Astrocyte (in vitro differentiated cells and primary cell): ENCODE measurements at regions not wholly inside any gene's neighbourhood (a gene's known extent, or its start where the extent isn't known, plus 50 kb on each side); places are given as distances from the start of the nearest gene placed in this dataset.

Experiments
- DNase-seq: peaks from one replicate; pipeline ENCODE4 v3.0.0-alpha.2; 2010; ENCODE audit warnings: low read depth
- FAIRE-seq: peaks from 2 replicates; lab custom pipeline; 2011; peaks lifted over from hg19 to GRCh38; lab: Jason Lieb, UNC
- H2AFZ ChIP-seq: 2 replicates; pipeline ENCODE4 v1.6.0; 2012; ENCODE audit warnings: low read depth, low read length, inconsistent platforms
- H3K27ac ChIP-seq: 2 replicates; pipeline ENCODE4 v1.5.1; 2011; ENCODE audit warnings: low read depth, low read length, inconsistent platforms
- H3K27me3 ChIP-seq: 2 replicates; pipeline ENCODE4 v1.6.0; 2011; ENCODE audit warnings: low read length, inconsistent platforms; ENCODE audit not compliant: insufficient read depth
- H3K36me3 ChIP-seq: 2 replicates; pipeline ENCODE4 v1.5.1; 2011; ENCODE audit warnings: low read length, inconsistent platforms; ENCODE audit not compliant: insufficient read depth
- H3K4me1 ChIP-seq: 2 replicates; pipeline ENCODE4 v1.5.1; 2011; ENCODE audit warnings: low read length, inconsistent platforms; ENCODE audit not compliant: insufficient read depth
- H3K4me2 ChIP-seq: 2 replicates; pipeline ENCODE4 v1.6.0; 2012; ENCODE audit warnings: low read length, inconsistent platforms
- H3K4me3 ChIP-seq: 2 replicates; pipeline ENCODE4 v1.5.1; 2011; ENCODE audit warnings: low read depth, mild to moderate bottlenecking, low read length, inconsistent platforms; ENCODE audit not compliant: insufficient read depth
- H3K79me2 ChIP-seq: 2 replicates; pipeline ENCODE4 v1.6.0; 2012; ENCODE audit warnings: mild to moderate bottlenecking, low read length, inconsistent platforms; ENCODE audit not compliant: insufficient read depth
- H3K9ac ChIP-seq: 2 replicates; pipeline ENCODE4 v1.6.0; 2012; ENCODE audit warnings: mild to moderate bottlenecking, low read length, inconsistent platforms
- H3K9me3 ChIP-seq: 2 replicates; pipeline ENCODE4 v1.5.1; 2012; ENCODE audit warnings: low read depth, mild to moderate bottlenecking, low read length, inconsistent platforms; ENCODE audit not compliant: insufficient read depth
- H4K20me1 ChIP-seq: 2 replicates; pipeline ENCODE4 v1.6.0; 2012; ENCODE audit warnings: low read length, inconsistent platforms; ENCODE audit not compliant: insufficient read depth
- H3K27ac Mint-ChIP-seq: one replicate; pipeline ENCODE4 v1.8.0; 2021; ENCODE audit warnings: mild to moderate bottlenecking, mixed read lengths; ENCODE audit not compliant: unreplicated experiment
- H3K27me3 Mint-ChIP-seq: one replicate; pipeline ENCODE4 v1.8.0; 2021; ENCODE audit warnings: low read depth, mixed read lengths; ENCODE audit not compliant: unreplicated experiment
- H3K36me3 Mint-ChIP-seq: one replicate; pipeline ENCODE4 v1.8.0; 2021; ENCODE audit warnings: low read depth, mixed read lengths; ENCODE audit not compliant: unreplicated experiment
- H3K4me1 Mint-ChIP-seq: one replicate; pipeline ENCODE4 v1.8.0; 2021; ENCODE audit warnings: low read depth, mixed read lengths; ENCODE audit not compliant: unreplicated experiment
- H3K4me3 Mint-ChIP-seq: one replicate; pipeline ENCODE4 v1.8.0; 2021; ENCODE audit warnings: mild to moderate bottlenecking, moderate library complexity, mixed read lengths; ENCODE audit not compliant: unreplicated experiment
- H3K9me3 Mint-ChIP-seq: one replicate; pipeline ENCODE4 v1.8.0; 2021; ENCODE audit warnings: mild to moderate bottlenecking, mixed read lengths; ENCODE audit not compliant: unreplicated experiment
- EZH2 ChIP-seq: IDR thresholded peaks from 2 replicates; pipeline ENCODE4 v1.6.1; 2012; ENCODE audit warnings: mild to moderate bottlenecking, low read length, inconsistent platforms; ENCODE audit not compliant: insufficient read depth
- TF ChIP-seq, protein P1 (sequence below): IDR thresholded peaks from 2 replicates; pipeline ENCODE4 v1.5.1; 2011; ENCODE audit warnings: low read depth, mild to moderate bottlenecking, inconsistent platforms, low read length, moderate library complexity; ENCODE audit not compliant: insufficient read depth

DNA sequence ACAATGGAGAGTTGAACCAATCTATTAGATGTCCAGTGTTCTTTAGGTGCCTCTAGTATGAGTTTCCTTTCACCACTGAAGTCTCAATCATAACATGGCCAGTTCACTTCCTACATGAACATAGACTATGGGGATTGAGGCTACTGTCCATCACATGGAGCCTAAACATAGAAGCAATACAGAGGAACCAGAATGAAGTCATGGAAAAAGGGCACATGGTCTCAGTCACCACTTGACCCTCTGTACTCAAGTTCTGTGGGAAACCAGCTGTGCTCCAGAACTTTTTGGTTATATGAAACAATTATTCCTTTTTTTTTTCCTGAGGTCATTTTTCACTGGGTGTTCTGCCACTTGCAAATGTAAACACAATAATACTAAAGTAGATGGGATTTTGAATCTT, 762.5 kb downstream of the CBLN4 start:
- no peak for DNase-seq
- Histone ChIP-seq H3K79me2 (no peaks in the 10 kb centered on the region), H3K27ac (no peak overlapping the region), H2AFZ (no peak overlapping the region), H3K27me3 (no peaks in the 10 kb centered on the region), H3K36me3 (no peaks in the 10 kb centered on the region), H3K9me3 (peaks cover 2% of the 10 kb centered on the region), H3K9ac (no peak overlapping the region), H3K4me3 (no peak overlapping the region), H3K4me2 (no peak overlapping the region), H3K4me1 (no peaks in the 10 kb centered on the region), H4K20me1 (no peaks in the 10 kb centered on the region)
- Mint-ChIP-seq H3K27me3 (no peaks in the 10 kb centered on the region), H3K4me3 (no peak overlapping the region), H3K9me3 (peaks cover 2% of the 10 kb centered on the region), H3K4me1 (no peaks in the 10 kb centered on the region), H3K27ac (no peak overlapping the region), H3K36me3 (no peaks in the 10 kb centered on the region)
- TF ChIP-seq EZH2, result no peak
- TF ChIP-seq, protein P1, sequence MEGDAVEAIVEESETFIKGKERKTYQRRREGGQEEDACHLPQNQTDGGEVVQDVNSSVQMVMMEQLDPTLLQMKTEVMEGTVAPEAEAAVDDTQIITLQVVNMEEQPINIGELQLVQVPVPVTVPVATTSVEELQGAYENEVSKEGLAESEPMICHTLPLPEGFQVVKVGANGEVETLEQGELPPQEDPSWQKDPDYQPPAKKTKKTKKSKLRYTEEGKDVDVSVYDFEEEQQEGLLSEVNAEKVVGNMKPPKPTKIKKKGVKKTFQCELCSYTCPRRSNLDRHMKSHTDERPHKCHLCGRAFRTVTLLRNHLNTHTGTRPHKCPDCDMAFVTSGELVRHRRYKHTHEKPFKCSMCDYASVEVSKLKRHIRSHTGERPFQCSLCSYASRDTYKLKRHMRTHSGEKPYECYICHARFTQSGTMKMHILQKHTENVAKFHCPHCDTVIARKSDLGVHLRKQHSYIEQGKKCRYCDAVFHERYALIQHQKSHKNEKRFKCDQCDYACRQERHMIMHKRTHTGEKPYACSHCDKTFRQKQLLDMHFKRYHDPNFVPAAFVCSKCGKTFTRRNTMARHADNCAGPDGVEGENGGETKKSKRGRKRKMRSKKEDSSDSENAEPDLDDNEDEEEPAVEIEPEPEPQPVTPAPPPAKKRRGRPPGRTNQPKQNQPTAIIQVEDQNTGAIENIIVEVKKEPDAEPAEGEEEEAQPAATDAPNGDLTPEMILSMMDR, result no peak
- no peak for FAIRE-seq

GRCh38 chr20:55239269-55239668, 763.9 kb downstream of the DOK5 start:
- Histone ChIP-seq H3K36me3 (no peaks in the 10 kb centered on the region), H3K4me1 (no peaks in the 10 kb centered on the region), H3K27me3 (no peaks in the 10 kb centered on the region), H4K20me1 (no peaks in the 10 kb centered on the region), H2AFZ (no peak overlapping the region), H3K79me2 (no peaks in the 10 kb centered on the region), H3K27ac (no peak overlapping the region), H3K4me2 (no peak overlapping the region), H3K9me3 (peaks cover 2% of the 10 kb centered on the region), H3K9ac (no peak overlapping the region), H3K4me3 (no peak overlapping the region)
- DNase-seq (no peak), FAIRE-seq (no peak)
- Mint-ChIP-seq H3K4me1 (no peaks in the 10 kb centered on the region), H3K4me3 (no peak overlapping the region), H3K36me3 (no peaks in the 10 kb centered on the region), H3K9me3 (peaks cover 2% of the 10 kb centered on the region), H3K27ac (no peak overlapping the region), H3K27me3 (no peaks in the 10 kb centered on the region)
- TF ChIP-seq EZH2, result no peak
- TF ChIP-seq, protein P1, result no peak

- Histone ChIP-seq H2AFZ (no peak overlapping the region), H3K9me3 (no peaks in the 10 kb centered on the region), H3K27me3 (no peaks in the 10 kb centered on the region), H3K9ac (no peak overlapping the region), H3K27ac (no peak overlapping the region), H3K79me2 (no peaks in the 10 kb centered on the region), H3K4me1 (no peaks in the 10 kb centered on the region), H3K36me3 (no peaks in the 10 kb centered on the region), H3K4me3 (no peak overlapping the region), H3K4me2 (no peak overlapping the region), H4K20me1 (no peaks in the 10 kb centered on the region)
- Mint-ChIP-seq H3K27me3 (no peaks in the 10 kb centered on the region), H3K4me1 (no peaks in the 10 kb centered on the region), H3K27ac (no peak overlapping the region), H3K4me3 (no peak overlapping the region), H3K36me3 (no peaks in the 10 kb centered on the region), H3K9me3 (peaks cover 2% of the 10 kb centered on the region)
- DNase-seq, result no peak
- FAIRE-seq, result no peak
- TF ChIP-seq, protein P1, result no peak
- TF ChIP-seq EZH2, result no peak
Measured at GRCh38 chr20:55232647-55233046, 757.3 kb downstream of the DOK5 start.
